ENCODE measurements at regions not wholly inside any gene's neighbourhood (a gene's known extent, or its start where the extent isn't known, plus 50 kb on each side); places are given as distances from the start of the nearest gene placed in this dataset.

GRCh38 chr6:6920114-6920986 is 187.4 kb upstream of the RREB1 start:
- TF ChIP-seq GATA2 (IDR thresholded peaks at IDR 0.05; ENCODE audit: low read depth, low read length) (no peak), GATA3 (IDR thresholded peaks at IDR 0.05; ENCODE audit: low read depth, low read length) (no peak)

- TF ChIP-seq GATA2 (IDR thresholded peaks at IDR 0.05; ENCODE audit: low read depth, low read length) (no peak), GATA3 (IDR thresholded peaks at IDR 0.05; ENCODE audit: low read depth, low read length) (no peak)
These were observed 186.8 kb upstream of the RREB1 start for GRCh38 chr6:6920987-6921313.

GRCh38 chr6:6922166-6922565 is 185.6 kb upstream of the RREB1 start:
- TF ChIP-seq GATA2 (IDR thresholded peaks at IDR 0.05; ENCODE audit: low read depth, low read length) (no peak), GATA3 (IDR thresholded peaks at IDR 0.05; ENCODE audit: low read depth, low read length) (no peak)

GRCh38 chr6:6923605-6924004 is 184.2 kb upstream of the RREB1 start:
- no peak for TF ChIP-seq GATA3 (IDR thresholded peaks at IDR 0.05; ENCODE audit: low read depth, low read length)
- no peak for TF ChIP-seq GATA2 (IDR thresholded peaks at IDR 0.05; ENCODE audit: low read depth, low read length)

- TF ChIP-seq GATA2 (IDR thresholded peaks at IDR 0.05; ENCODE audit: low read depth, low read length) = no peak
- TF ChIP-seq GATA3 (IDR thresholded peaks at IDR 0.05; ENCODE audit: low read depth, low read length) = no peak
These were observed 183.1 kb upstream of the RREB1 start for GRCh38 chr6:6924708-6925107.

- TF ChIP-seq GATA3 (IDR thresholded peaks at IDR 0.05; ENCODE audit: low read depth, low read length) = no peak
- TF ChIP-seq GATA2 (IDR thresholded peaks at IDR 0.05; ENCODE audit: low read depth, low read length) = no peak
These were observed 182.2 kb upstream of the RREB1 start for GRCh38 chr6:6925391-6926164.

GRCh38 chr6:6926856-6927255 is 180.9 kb upstream of the RREB1 start:
- no peak for TF ChIP-seq GATA3 (IDR thresholded peaks at IDR 0.05; ENCODE audit: low read depth, low read length)
- no peak for TF ChIP-seq GATA2 (IDR thresholded peaks at IDR 0.05; ENCODE audit: low read depth, low read length)

GRCh38 chr6:6927521-6928361 is 180.0 kb upstream of the RREB1 start:
- TF ChIP-seq GATA2 (IDR thresholded peaks at IDR 0.05; ENCODE audit: low read depth, low read length) = no peak
- no peak for TF ChIP-seq GATA3 (IDR thresholded peaks at IDR 0.05; ENCODE audit: low read depth, low read length)

- TF ChIP-seq GATA3 (IDR thresholded peaks at IDR 0.05; ENCODE audit: low read depth, low read length) (no peak), GATA2 (IDR thresholded peaks at IDR 0.05; ENCODE audit: low read depth, low read length) (no peak)
These were observed 177.4 kb upstream of the RREB1 start for GRCh38 chr6:6930223-6930880.

GRCh38 chr6:6931071-6932025 is 176.4 kb upstream of the RREB1 start:
- TF ChIP-seq GATA2 (IDR thresholded peaks at IDR 0.05; ENCODE audit: low read depth, low read length) (no peak), GATA3 (IDR thresholded peaks at IDR 0.05; ENCODE audit: low read depth, low read length) (no peak)

GRCh38 chr6:6932341-6932740 is 175.4 kb upstream of the RREB1 start:
- TF ChIP-seq GATA2 (IDR thresholded peaks at IDR 0.05; ENCODE audit: low read depth, low read length) = no peak
- TF ChIP-seq GATA3 (IDR thresholded peaks at IDR 0.05; ENCODE audit: low read depth, low read length) = no peak

GRCh38 chr6:6932968-6933367 is 174.8 kb upstream of the RREB1 start:
- TF ChIP-seq GATA2 (IDR thresholded peaks at IDR 0.05; ENCODE audit: low read depth, low read length) = no peak
- TF ChIP-seq GATA3 (IDR thresholded peaks at IDR 0.05; ENCODE audit: low read depth, low read length) = no peak

Measured in SH-SY5Y (cell line).